OCI-LY1 (cell line): ENCODE measurements at regions not wholly inside any gene's neighbourhood (a gene's known extent, or its start where the extent isn't known, plus 50 kb on each side); places are given as distances from the start of the nearest gene placed in this dataset.

ENCODE experiments used
- EZH2 ChIP-seq: fragments of 200-600 bp; sonication (generic), shearing (Covaris generic); IDR thresholded peaks from 2 replicates; pipeline ENCODE4 v1.8.0; 2017; ENCODE audit warnings: borderline replicate concordance, mixed run types, mild to moderate bottlenecking, antibody characterized with exemption, low read length, moderate library complexity, mixed read lengths
- TF ChIP-seq, protein P1 (sequence below): fragments of 200-600 bp; sonication (generic), shearing (Covaris generic); IDR thresholded peaks from 2 replicates; pipeline ENCODE4 v1.5.1; 2017; ENCODE audit warnings: mild to moderate bottlenecking, antibody characterized with exemption, low read length, moderate library complexity, mixed read lengths

DNA sequence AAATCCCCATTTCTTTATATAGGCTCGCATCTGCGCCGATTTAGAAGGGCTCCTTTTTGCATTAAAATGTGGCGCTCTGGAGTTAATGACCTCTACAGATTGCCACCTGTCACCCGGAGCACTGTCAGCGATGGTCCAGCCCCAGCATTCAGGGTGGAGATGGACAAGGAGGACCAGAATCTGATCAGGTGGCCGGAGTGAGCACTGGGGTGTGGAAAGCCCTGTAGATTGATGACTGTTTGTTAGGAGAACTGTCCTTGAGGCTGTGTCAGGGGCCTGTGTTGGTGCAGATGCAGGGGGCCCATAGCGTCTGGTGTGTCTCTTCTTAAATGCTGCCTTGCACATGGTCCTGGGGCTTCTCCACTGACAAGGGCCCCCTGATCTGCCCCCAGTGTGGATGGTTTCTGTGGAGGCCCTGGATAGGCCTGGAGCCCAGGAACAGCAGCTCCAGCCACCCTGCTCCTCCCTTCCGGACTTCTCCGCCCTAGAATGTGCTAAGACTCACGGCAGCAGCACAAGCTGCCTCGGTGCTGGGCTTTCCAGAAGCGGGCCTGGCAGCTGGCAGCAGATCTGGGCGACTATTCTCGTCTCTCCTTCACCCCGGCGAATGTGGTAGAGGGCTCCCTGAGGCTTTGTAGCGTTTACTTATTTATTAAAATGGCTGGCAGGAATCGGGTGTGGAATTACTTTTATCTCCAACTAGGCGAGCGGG lies 1333.3 kb downstream of the BRD1 start:
- TF ChIP-seq, protein P1, sequence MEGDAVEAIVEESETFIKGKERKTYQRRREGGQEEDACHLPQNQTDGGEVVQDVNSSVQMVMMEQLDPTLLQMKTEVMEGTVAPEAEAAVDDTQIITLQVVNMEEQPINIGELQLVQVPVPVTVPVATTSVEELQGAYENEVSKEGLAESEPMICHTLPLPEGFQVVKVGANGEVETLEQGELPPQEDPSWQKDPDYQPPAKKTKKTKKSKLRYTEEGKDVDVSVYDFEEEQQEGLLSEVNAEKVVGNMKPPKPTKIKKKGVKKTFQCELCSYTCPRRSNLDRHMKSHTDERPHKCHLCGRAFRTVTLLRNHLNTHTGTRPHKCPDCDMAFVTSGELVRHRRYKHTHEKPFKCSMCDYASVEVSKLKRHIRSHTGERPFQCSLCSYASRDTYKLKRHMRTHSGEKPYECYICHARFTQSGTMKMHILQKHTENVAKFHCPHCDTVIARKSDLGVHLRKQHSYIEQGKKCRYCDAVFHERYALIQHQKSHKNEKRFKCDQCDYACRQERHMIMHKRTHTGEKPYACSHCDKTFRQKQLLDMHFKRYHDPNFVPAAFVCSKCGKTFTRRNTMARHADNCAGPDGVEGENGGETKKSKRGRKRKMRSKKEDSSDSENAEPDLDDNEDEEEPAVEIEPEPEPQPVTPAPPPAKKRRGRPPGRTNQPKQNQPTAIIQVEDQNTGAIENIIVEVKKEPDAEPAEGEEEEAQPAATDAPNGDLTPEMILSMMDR = no peak
- no peak for TF ChIP-seq EZH2
